Adrenal gland (tissue), 9 donors: ENCODE measurements at regions not wholly inside any gene's neighbourhood (a gene's known extent, or its start where the extent isn't known, plus 50 kb on each side); places are given as distances from the start of the nearest gene placed in this dataset.

Experiments
- DNase-seq, 7 donors: peaks; one replicate each; pipeline ENCODE4 v3.0.0-alpha.2; 2019 to 2020
- H3K27ac ChIP-seq, 5 donors: fragments of 200-600 bp; sonication (generic) in 4 of 5; 1 replicate in 3 of 5; 2 replicates in 2 of 5; pipeline versions ENCODE4 v1.5.1 to v1.8.0; 2016 to 2020; ENCODE audit warnings: mild to moderate bottlenecking in 1 of 5
- H3K27me3 ChIP-seq: fragments of 200-600 bp; 2 replicates; pipeline ENCODE4 v1.8.0; 2021
- H3K36me3 ChIP-seq, 2 donors: fragments of 200-600 bp; replicated peaks in 1 of 2; 1 replicate in 1 of 2; 2 replicates in 1 of 2; pipeline versions ENCODE4 v1.5.1 to v1.8.0; 2018 to 2022
- H3K4me1 ChIP-seq, 2 donors: fragments of 200-600 bp; replicated peaks in 1 of 2; 1 replicate in 1 of 2; 2 replicates in 1 of 2; pipeline versions ENCODE4 v1.5.1 to v1.8.0; 2018 to 2021
- H3K4me3 ChIP-seq, 4 donors: fragments of 200-600 bp; sonication (generic) in 3 of 4; one replicate each; pipeline ENCODE4 v1.5.1; 2016 to 2018
- H3K9me3 ChIP-seq, 3 donors: fragments of 200-600 bp; sonication (generic) in 1 of 3; replicated peaks in 1 of 3; 1 replicate in 2 of 3; 2 replicates in 1 of 3; pipeline versions ENCODE4 v1.5.1 to v1.8.0; 2016 to 2021
- POLR2A ChIP-seq, 2 donors: fragments of 450-650 bp; IDR thresholded peaks; one replicate each; pipeline ENCODE4 v1.6.1; 2017; ENCODE audit warnings: antibody characterized with exemption in 2 of 2, mild to moderate bottlenecking in 2 of 2, moderate library complexity in 1 of 2
- WGBS, 4 donors: extraction: QIAGEN DNeasy Blood & Tissue Kit in 2 of 4; methylation state at CpG; one replicate each; pipeline versions ENCODE4 v1.1.5 to v1.1.7; 2013 to 2017; 5-methylcytosine and 5-hydroxymethylcytosine counted together
- intact Hi-C, 2 donors: fragments of 100-400 bp; cut with DNase I; formaldehyde crosslinking; loops; one replicate each; pipeline versions ENCODE4 v1.14.1 to v1.15.0; 2022 to 2023
- TF ChIP-seq, protein P1 (sequence below), 6 experiments: fragments of 450-650 bp in 4 of 6; fragments of 200-600 bp in 2 of 6; sonication (generic) in 1 of 6; IDR thresholded peaks; 1 replicate in 5 of 6; 2 replicates in 1 of 6; pipeline versions ENCODE4 v1.5.1 to v1.8.0; 2016 to 2021; ENCODE audit warnings: antibody characterized with exemption in 6 of 6, mild to moderate bottlenecking in 2 of 6, moderate library complexity in 1 of 6
- donor health status: healthy with polysubstance abuse.
- donor health status: Bipolar disorder and iron deficiency.
- donor health status: DM: yes; HTN: yes; CAD: no.
- donor health status: DM: no; HTN: no; CAD: no.
- donor health status: DM: no; HTN: no; CAD: no.

DNA sequence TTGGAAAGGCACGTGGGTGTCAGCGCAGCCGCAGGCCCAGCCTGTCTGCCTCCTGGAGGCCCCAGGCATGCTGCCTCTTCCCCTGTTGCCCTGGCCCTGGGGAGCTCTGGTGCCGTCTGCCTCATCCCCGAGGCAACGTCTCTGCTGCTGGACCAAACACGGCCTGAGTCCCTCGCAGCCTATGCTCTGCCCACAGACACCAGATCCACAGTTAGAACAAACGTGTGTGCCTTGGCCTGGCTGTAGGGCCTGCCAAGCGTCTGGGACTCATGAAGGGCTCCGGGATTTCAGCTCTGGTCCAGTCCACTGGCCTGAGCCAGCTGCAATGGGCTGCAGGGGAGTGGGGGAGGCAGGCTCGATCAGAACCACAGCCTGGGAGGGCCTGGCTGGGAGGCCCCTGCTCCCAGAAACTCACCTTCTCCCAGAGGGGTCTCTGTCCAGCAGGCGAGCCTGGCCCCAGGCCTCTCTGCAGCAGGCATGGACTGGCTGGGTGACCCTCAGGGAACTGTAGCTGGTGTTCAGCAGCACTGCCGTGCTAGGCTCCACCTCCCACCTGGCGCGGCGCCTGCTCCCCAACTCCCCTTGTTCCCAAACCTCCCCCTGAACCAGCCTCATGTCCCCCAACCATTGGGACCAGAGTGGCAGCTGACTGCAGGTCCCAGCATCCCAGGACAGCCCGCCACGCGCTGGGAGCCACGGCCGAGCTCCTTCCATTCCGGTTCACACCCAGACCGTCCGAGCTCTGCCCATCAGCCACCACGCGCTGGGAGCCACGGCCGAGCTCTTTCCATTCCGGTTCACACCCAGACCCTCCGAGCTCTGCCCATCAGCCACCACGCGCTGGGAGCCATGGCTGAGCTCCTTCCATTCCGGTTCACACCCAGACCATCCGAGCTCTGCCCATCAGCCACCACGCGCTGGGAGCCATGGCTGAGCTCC, 197.0 kb downstream of the DLL1 start:
- Histone ChIP-seq H3K27me3 (peaks cover 5% of the 10 kb centered on the region), H3K4me1 (no peaks in the 10 kb centered on the region), H3K27ac (no peak overlapping the region), H3K36me3 (no peaks in the 10 kb centered on the region), H3K4me3 (no peak overlapping the region), H3K9me3 (no peaks in the 10 kb centered on the region)
- peak in 3 of 7 donors; percentile 8 to 45 (median 13) for DNase-seq
- intact Hi-C loops: no loop called here
- 84 to 87% (median 86%) methylated on average over 27 to 37 of the region's 37 CpGs for WGBS, 4 donors
- no peak for TF ChIP-seq POLR2A (IDR thresholded peaks at IDR 0.05)

DNA sequence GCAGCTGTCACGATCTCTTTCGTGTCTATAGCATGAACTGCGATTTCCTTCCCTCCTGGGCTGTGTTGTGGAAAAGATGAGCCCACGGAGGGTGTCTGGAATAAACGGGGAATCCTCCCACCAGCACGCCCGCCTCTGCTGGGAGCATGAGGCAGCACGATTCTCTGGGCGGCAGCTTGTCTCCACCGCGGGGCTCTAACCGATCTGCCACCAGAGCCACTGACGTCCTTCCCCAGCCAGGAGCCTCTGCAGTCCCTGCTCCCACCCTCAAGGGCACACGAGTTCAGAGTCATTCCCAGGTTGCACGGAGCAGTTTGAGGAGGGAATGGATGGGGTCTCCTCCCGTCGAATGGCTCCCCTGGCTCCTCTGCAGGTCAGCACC, 197.6 kb downstream of the DLL1 start:
- H3K4me1 ChIP-seq: no peaks in the 10 kb centered on the region
- DNase-seq: peak in 1 of 7 donors; percentile 4
- H3K36me3 ChIP-seq: no peaks in the 10 kb centered on the region
- TF ChIP-seq, protein P1, sequence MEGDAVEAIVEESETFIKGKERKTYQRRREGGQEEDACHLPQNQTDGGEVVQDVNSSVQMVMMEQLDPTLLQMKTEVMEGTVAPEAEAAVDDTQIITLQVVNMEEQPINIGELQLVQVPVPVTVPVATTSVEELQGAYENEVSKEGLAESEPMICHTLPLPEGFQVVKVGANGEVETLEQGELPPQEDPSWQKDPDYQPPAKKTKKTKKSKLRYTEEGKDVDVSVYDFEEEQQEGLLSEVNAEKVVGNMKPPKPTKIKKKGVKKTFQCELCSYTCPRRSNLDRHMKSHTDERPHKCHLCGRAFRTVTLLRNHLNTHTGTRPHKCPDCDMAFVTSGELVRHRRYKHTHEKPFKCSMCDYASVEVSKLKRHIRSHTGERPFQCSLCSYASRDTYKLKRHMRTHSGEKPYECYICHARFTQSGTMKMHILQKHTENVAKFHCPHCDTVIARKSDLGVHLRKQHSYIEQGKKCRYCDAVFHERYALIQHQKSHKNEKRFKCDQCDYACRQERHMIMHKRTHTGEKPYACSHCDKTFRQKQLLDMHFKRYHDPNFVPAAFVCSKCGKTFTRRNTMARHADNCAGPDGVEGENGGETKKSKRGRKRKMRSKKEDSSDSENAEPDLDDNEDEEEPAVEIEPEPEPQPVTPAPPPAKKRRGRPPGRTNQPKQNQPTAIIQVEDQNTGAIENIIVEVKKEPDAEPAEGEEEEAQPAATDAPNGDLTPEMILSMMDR (IDR thresholded peaks at IDR 0.05): no peak
- no peak for TF ChIP-seq POLR2A (IDR thresholded peaks at IDR 0.05)
- H3K27me3 ChIP-seq: peaks cover 5% of the 10 kb centered on the region
- intact Hi-C loops: no loop called here
- H3K27ac ChIP-seq: no peak overlapping the region
- WGBS, 4 donors: 71 to 74% (median 72%) methylated on average over 9 to 17 of the region's 17 CpGs
- H3K9me3 ChIP-seq: no peaks in the 10 kb centered on the region
- H3K4me3 ChIP-seq: no peak overlapping the region

DNA sequence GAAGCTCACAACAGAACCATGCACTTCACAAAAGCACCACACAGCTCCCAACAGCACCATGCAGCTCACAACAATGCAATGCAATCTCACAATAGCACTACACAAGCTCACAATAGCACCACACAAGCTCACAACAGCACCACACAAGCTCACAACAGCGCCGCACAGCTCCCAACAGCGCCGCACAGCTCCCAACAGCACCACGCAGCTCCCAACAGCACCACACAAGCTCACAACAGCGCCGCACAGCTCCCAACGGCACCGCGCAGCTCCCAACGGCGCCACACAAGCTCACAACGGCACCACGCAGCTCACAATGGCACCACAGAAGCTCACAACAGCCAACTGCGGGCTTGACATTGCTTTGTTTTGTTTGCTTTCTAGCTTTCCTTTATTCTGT, 198.1 kb downstream of the DLL1 start:
- H3K4me3 ChIP-seq: no peak overlapping the region
- H3K9me3 ChIP-seq: no peaks in the 10 kb centered on the region
- no peaks in the 10 kb centered on the region for H3K36me3 ChIP-seq
- H3K4me1 ChIP-seq: no peaks in the 10 kb centered on the region
- H3K27ac ChIP-seq: no peak overlapping the region
- DNase-seq: no peak
- H3K27me3 ChIP-seq: peaks cover 5% of the 10 kb centered on the region
- intact Hi-C loops: no loop called here
- 61 to 89% (median 73%) methylated on average over 11 to 15 of the region's 15 CpGs for WGBS, 4 donors
- TF ChIP-seq, protein P1 (IDR thresholded peaks at IDR 0.05): no peak
- no peak for TF ChIP-seq POLR2A (IDR thresholded peaks at IDR 0.05)

DNA sequence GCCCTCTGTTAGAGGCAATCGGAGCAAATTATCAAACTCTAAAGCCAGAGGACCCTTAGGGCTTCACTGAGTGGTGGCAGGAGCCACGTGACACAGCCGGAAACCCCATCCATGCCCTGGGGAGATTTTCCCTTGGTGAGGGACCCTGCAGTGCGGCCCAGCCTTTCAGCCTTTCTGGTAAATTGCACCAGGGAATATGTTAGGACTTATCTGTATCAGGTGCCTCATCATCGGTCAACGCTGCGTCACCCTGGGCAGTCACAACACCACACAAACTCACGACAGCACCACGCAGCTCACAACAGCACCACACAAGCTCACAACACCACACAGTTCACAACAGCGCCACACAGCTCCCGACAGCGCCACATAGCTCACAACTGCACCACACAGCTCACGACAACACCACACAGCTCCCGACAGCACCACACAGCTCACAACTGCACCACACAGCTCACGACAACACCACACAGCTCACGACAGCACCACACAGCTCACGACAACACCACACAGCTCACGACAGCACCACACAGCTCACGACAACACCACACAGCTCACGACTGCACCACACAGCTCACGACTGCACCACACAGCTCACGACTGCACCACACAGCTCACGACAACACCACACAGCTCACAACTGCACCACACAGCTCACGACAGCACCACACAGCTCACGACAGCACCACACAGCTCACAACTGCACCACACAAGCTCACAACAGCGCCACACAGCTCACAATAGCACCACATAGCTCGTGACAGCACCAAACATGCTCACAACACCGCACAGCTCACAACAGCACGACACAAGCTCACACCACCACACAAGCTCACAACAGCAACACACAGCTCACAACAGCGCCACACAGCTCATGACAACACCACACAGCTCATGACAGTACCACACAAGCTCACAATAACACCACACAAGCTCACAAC, 199.0 kb downstream of the DLL1 start:
- Histone ChIP-seq H3K27ac (no peak overlapping the region), H3K36me3 (no peaks in the 10 kb centered on the region), H3K4me1 (no peaks in the 10 kb centered on the region), H3K27me3 (peaks cover 5% of the 10 kb centered on the region), H3K4me3 (no peak overlapping the region), H3K9me3 (no peaks in the 10 kb centered on the region)
- intact Hi-C loops: no loop called here
- 86 to 90% (median 88%) methylated on average over 27 to 30 of the region's 30 CpGs for WGBS, 4 donors
- TF ChIP-seq, protein P1 (IDR thresholded peaks at IDR 0.05): no peak
- no peak for TF ChIP-seq POLR2A (IDR thresholded peaks at IDR 0.05)
- peak in 2 of 7 donors; percentile 8 to 41 for DNase-seq
